ENCODE measurements at regions not wholly inside any gene's neighbourhood (a gene's known extent, or its start where the extent isn't known, plus 50 kb on each side); places are given as distances from the start of the nearest gene placed in this dataset.

- TF ChIP-seq REST (IDR thresholded peaks at IDR 0.05; ENCODE audit: unreplicated experiment) (no peak), POLR2AphosphoS5 (IDR thresholded peaks at IDR 0.05; ENCODE audit: low read depth) (no peak), ETS1 (IDR thresholded peaks at IDR 0.05) (no peak), ZNF331 (CRISPR knock-in tag; IDR thresholded peaks at IDR 0.05; ENCODE audit: low read depth) (no peak), EZH2phosphoT487 (IDR thresholded peaks at IDR 0.05; ENCODE audit: unreplicated experiment) (no peak), CREB1 (CRISPR knock-in tag; IDR thresholded peaks at IDR 0.05; ENCODE audit: low read depth) (no peak)
Observed at GRCh38 chr11:128357073-128357472, 230.3 kb downstream of the ETS1 start (continued).

GRCh38 chr11:128355558-128355957 lies 231.8 kb downstream of the ETS1 start:
- peaks cover 5% of the 10 kb centered on the region; the same call in 1 of the 3 replicates for H3K4me1 Mint-ChIP-seq
- Histone ChIP-seq H3F3A (replicated peaks; ENCODE audit: low read depth) (no peaks in the 10 kb centered on the region), H3K27ac (ENCODE audit: low read depth) (no peak overlapping the region), H3K36me3 (ENCODE audit: insufficient read depth) (no peaks in the 10 kb centered on the region), H3K4me1 (ENCODE audit: insufficient read depth) (no peaks in the 10 kb centered on the region), H3K4me3 (no peak overlapping the region), H3K9me2 (ENCODE audit: insufficient read depth) (0 out of 2 replicates have a peak, but pooled peaks cover 3% of the 10 kb centered on the region), H2AFZ (no peak overlapping the region), H3K27me3 (ENCODE audit: insufficient read depth) (no peaks in the 10 kb centered on the region), H4K20me1 (replicated peaks; ENCODE audit: insufficient read depth) (no peaks in the 10 kb centered on the region), H3K79me2 (replicated peaks; ENCODE audit: insufficient read depth) (no peaks in the 10 kb centered on the region), H3K4me2 (no peak overlapping the region)
- H3K27me3 Mint-ChIP-seq (ENCODE audit: insufficient read depth, low read depth, poor library complexity), result peaks cover 2% of the 10 kb centered on the region
- H3K27ac Mint-ChIP-seq, result no peak overlapping the region
- no peaks in the 10 kb centered on the region for H3K9me3 Mint-ChIP-seq
- DNase-seq (ENCODE audit: low spot score) (no peak), ATAC-seq (no peak)
- H3K36me3 Mint-ChIP-seq (ENCODE audit: low read depth), result no peaks in the 10 kb centered on the region
- H3K4me3 Mint-ChIP-seq, result no peak overlapping the region
- no peak for TF ChIP-seq ZNF114 (CRISPR knock-in tag; IDR thresholded peaks at IDR 0.05)
- TF ChIP-seq ZNF331 (CRISPR knock-in tag; IDR thresholded peaks at IDR 0.05; ENCODE audit: low read depth), result no peak
- no peak for TF ChIP-seq CREB1 (CRISPR knock-in tag; IDR thresholded peaks at IDR 0.05; ENCODE audit: low read depth)
- no peak for TF ChIP-seq STAT1 (IDR thresholded peaks at IDR 0.05; ENCODE audit: unreplicated experiment)
- TF ChIP-seq EZH2phosphoT487 (IDR thresholded peaks at IDR 0.05; ENCODE audit: unreplicated experiment), result no peak
- no peak for TF ChIP-seq POLR2AphosphoS5 (IDR thresholded peaks at IDR 0.05; ENCODE audit: low read depth)
- no peak for TF ChIP-seq ZNF462 (CRISPR knock-in tag; IDR thresholded peaks at IDR 0.05)
- no peak for TF ChIP-seq NANOG (IDR thresholded peaks at IDR 0.05; ENCODE audit: borderline replicate concordance)
- TF ChIP-seq EZH2 (IDR thresholded peaks at IDR 0.05; ENCODE audit: low read depth, unreplicated experiment), result no peak
- no peak for TF ChIP-seq JUNB (IDR thresholded peaks at IDR 0.05; ENCODE audit: unreplicated experiment)
- no peak for TF ChIP-seq ETS1 (IDR thresholded peaks at IDR 0.05)

All from GM23338 (cell line).